HuH-7 (cell line): ENCODE measurements at regions not wholly inside any gene's neighbourhood (a gene's known extent, or its start where the extent isn't known, plus 50 kb on each side); places are given as distances from the start of the nearest gene placed in this dataset.
"Not testable (repeated sequence)": the region's sequence is repeated elsewhere in the genome, so short reads cannot be mapped to it uniquely, and the experiment has no call there.

Source experiments
- DNase-seq: peaks from one replicate; pipeline ENCODE4 v3.0.0; 2011; ENCODE audit warnings: low spot score

DNA sequence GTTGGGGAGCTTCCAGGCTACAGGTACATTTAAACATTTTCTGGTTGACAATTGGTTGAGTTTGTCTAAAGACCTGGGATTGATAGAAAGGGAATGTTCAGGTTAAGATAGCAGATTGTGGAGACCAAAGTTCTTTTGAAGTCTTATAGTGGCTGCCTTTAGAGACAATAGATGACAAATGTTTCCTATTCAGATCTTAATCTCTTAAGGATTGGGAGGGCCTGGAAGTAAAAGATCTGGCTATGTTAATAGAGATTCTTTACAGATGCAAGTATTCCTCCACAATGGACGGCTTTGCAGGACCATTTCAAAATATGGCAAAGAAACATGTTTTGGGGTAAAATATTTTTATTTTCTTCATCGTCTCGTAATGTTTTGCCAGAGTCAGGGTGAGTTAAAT, 128.7 kb upstream of the TSC22D1 start:
- not testable (repeated sequence) for DNase-seq

DNA sequence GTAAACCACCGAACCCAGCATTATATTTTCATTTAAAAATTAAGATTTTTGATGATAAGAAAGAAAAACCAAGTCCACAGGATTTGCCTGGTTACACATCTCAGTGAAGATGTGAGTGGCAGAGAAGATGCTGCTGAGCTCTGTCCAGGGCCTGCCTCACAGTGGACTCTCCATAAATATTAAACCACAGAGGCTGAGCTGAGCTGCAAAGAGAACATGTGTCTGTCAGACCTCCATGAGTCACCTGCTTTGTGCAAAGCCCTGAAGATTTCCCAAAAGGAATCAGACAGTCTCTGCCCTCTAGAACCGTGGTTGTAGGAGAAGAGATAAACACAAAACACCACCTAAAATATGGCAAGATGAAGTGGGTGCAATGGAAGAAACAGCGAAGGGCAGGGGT, 127.2 kb upstream of the TSC22D1 start:
- no peak for DNase-seq

DNA sequence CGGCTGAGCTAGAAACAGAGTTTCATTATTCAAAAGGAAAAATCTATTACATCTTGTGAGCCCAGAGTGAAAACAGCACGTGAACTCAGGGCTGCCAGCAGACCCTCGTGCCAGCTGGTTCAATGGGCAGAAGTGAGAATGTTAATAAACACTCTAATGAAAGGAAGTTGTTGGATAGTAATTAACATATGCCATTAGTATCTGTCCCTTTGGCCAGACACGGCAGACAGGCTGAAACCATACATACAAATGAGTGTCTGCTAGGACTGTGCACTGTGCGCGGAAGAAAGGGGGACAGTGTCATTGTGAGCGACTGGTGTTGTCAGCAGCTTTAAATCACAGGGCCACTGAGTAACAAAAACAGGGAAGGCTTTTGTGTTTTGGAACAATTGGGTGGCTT, 121.9 kb upstream of the TSC22D1 start:
- no peak for DNase-seq

DNA sequence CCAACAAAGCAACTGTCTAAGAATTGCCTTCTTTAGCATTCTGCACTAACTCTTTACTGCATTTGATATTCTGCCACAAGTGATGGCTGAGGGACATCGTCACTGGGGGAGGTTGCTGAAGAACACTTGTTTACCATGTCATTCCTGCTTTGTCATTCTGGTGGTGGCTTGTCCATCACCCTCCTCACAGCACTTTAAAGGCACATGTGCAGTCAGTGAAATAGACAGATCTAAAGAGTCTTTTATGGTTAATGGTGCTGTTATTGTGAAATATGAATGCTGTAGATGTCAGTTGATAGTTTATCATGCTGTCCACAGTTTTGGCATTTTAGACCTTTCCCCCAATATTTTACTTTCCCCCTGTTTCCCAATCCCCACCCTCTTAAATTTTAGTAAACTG, 120.9 kb upstream of the TSC22D1 start:
- DNase-seq, result no peak

DNA sequence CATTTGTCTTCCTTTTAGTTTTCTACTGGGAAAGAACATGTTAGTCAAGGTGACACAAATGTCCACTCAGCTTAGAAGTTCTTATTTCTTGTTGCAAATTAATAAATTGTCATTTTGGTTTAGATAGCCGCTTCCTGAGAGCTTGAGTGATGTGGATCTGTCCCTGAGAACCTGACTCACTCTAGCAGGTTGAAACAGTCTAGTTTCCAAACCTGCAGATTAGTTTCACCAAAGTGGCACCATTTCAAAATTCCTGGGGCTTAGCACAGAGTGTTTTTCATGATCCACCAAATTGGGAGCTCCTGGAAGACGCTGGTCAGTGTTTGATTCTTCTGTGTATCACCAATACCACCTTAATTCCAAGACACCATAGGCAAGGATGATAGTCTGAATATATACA, 119.4 kb upstream of the TSC22D1 start:
- no peak for DNase-seq

DNA sequence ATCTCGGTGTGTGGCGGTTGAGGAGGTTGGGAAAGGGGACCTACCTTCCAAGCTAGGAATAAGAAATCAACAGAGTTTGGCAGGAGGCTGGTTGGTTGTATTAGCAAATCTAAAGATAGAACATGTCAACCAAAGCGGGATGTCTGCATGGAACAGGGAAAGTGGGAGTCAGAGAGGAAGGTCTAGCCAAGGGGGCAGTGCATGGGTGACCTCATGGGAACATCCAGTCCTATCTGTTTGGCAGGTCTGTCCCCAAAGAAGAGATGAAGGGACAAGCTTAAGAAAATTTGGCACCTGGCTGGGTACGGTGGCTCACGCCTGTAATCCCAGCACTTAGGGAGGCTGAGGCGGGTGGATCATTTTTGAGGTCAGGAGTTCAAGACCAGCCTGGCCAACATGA, 118.7 kb upstream of the TSC22D1 start:
- DNase-seq, result no peak

DNA sequence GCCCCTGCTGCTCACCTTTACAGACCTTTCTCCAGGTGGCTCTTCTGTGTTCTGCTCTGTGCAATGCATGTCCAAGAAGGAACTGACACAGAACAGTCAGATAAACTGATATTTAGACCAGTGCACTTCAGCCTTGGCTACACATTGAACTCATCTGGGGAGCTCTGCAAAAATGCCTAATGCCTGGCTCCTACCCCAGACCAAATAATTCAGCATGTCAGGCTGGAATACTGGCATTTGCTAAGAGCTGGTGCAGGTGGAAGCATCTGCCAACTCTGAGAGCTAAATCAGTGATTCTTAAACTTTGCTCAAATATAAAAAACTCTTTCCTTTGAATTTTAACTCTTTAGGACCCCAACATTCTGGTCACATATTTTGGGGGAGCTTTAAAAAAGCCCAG, 118.2 kb upstream of the TSC22D1 start:
- no peak for DNase-seq

DNA sequence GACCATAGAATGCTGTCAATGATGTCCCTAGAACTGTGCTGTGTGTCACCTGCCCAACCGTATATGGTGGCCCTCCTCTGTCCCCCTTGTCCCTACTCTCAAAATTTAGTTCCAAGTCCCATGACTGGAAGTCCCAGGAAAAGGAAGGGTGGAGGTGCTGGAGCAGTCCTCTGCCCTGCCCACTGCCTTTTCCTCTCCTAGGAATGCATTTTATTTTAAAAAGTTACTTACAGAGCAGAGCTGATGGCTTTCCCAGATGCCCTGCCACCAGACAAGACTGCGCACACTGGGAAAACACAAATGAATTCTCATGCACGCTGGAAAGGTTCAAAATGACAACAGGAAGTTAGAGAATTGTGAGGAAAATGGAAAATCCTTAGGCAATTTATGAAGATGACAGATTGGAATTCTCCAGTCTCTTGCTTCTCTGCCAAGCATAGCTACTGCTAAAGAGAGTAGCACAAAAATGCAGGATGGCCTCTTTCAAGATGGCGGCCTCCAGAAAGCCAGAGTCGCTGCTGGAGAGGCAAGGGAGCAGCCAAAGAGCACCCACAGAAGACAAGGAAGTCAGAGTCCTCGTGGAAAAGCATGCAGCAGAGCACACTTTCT, 117.1 kb upstream of the TSC22D1 start:
- no peak for DNase-seq

DNA sequence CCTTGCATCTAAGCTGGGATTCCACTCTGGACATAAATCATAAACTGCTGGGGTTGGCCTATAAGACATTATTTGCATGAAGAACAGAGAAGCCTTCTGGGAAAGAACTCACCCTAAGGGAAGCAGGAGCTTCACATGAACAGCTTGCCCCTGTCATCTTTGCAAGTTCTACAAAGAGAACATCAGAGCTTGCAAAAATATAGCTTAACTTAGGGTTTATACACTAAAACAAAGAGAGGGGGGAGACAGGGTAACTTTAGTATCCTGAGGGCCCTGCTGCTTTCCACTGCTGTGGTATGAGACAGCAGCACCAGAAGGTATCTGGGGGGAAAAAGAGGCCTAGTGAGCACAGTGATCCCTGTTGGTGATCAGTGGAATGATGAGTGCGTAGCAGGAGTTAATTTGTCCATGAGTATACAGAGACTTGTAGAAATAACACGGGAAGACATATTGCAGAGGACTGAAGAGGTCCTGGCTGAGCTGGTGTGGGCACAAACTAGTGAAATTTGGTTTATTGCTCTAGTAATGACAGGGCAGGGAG, 116.1 kb upstream of the TSC22D1 start:
- DNase-seq, result no peak

DNA sequence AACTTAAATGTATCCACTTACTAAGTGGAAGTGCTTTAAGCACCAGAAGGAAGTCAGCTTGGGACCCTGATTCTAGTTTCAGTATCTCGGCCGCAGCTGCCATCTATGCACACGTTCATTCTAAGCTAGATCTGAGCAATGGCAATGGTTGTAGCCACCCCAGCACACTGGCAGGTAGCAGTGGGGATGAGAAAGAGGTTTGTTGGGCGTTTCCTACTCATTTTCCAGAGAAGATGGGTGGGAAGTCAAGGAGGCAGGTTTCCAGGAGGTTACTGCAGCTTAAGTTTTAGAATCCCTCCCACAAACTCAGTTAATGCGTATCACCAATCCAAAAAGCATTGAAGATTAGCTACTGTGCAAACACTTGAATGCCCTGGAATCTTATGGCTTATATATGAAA, 114.2 kb upstream of the TSC22D1 start:
- DNase-seq, result no peak

DNA sequence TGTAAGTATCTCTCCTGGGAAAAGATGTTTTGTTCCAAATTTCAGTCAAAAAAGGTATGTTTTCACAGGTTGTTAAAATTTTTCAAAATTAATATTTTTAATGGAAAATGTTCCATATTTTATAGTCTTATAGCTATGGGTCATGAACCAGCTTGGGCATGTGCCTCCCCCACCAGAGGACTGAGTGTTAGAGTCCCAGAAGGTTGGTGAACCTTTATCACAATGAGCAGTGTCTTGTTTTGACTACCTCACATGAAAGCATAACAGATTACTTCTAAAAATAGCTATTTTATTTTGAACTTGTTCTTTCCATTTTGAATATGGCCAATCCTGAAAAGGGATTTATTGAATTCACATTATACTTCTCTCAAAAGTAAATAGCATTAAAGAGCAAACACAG, 112.5 kb upstream of the TSC22D1 start:
- DNase-seq, result no peak

DNA sequence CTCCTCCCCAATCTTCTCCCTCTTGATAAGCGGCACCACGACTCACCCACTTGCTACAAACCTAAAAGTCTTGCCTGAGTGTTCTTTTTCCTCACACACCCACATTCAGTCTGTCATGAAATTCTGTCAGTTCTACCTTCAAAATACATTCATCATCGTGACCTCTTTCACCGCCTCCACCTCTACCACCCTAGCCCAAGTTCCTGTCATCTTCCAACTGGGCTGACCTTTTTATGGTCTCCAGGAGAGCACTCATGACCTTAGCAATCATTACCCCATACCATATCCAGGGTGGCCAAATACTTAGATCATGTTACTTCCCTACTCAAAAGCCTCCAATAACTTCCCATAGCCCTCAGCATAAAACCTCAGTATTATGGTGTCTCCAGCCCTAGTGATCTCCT, 110.4 kb upstream of the TSC22D1 start:
- DNase-seq, result no peak

DNA sequence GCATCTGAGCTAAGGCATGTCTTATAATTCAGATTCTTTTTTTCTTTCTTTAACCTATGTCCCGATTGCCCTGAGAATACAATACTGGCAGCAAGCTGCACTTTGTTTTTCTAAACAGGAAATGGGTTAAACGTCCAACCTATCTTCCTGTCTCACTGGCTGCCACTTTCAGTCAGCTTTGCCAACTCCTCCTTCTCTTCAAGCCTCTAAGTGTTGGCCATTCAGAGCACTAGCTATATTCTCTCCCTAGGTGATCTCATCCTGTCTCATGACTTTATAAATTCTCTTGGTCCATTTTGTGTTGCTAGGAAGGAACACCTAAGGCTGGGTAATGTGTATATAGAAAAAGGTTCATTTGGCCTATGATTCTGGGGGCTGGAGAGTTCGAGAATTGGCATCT, 109.5 kb upstream of the TSC22D1 start:
- no peak for DNase-seq

DNA sequence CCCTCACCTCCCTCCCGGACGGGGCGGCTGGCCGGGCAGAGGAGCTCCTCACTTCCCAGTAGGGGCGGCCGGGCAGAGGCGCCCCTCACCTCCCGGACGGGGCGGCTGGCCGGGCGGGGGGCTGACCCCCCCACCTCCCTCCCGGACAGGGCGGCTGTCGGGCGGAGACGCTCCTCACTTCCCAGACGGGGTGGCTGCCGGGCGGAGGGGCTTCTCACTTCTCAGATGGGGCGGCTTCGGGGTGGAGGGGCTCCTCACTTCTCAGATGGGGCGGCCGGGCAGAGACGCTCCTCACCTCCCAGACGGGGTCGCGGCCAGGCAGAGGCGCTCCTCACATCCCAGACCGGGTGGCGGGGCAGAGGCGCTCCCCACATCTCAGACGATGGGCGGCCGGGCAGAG, 106.3 kb upstream of the TSC22D1 start:
- DNase-seq, result not testable (repeated sequence)

DNA sequence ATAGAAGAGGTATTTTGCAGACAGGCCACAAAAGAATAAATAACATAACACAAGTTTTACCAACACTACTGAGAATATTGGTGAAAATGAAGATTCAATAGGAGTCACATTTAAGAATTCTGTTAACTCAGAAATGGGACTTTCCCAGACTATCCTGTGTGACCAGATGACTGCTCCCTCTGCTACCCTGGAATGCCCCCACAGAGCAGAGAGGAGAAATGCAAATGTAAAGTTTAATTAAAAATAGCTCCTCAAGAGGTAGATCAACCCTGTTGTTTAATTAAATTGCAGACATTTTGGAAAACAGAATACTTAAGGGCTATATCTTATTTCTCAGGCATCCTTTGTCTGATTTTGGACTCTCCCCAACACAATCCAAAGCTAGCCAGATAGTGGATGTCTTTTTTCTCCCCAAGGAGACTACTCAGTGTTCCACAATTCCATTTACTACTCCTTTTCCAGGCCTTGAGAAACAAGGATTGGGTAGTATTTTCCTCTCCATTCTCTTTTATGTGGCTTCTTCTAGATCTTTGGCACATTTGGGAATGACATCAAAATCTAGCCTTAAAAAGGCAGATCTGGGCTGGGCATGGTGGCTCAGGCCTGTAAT, 104.7 kb upstream of the TSC22D1 start:
- no peak for DNase-seq

DNA sequence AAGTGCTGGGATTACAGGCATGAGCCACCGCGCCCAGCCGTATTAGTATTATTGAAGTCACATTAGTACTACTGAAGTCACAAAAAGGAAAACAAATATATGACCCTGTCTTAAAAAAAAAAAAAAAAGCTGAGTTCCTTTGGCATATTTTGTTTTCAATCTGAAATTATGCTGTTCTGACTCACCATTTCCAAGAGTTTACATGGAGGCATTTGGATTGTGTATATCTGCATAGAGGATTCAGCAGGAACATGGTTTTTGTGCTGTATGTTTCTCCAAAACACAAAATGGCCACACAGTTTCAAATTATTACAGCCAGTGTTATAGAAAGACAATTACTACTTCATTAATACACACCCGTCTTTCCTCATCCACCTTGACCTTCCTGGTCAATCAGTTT, 103.5 kb upstream of the TSC22D1 start:
- no peak for DNase-seq

DNA sequence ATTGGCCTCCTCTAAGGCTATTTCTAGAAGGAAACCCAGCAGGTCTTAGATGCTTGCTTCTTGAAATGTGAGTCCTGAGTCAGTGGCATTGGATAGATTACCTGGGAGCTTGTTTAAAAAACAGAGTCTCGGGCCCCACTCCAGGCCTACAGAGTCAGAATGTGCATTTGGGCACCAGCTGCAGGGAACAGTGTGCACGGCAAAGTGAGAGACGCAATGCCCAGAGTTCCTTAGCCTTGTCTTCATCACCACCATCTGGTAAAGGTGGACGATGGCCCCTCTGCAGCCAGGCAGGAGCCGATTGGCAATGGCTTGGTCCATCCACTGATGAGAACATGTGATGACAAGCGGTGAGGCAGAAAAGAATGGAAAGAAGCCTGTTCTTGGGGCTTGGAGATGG, 102.1 kb upstream of the TSC22D1 start:
- DNase-seq, result no peak

DNA sequence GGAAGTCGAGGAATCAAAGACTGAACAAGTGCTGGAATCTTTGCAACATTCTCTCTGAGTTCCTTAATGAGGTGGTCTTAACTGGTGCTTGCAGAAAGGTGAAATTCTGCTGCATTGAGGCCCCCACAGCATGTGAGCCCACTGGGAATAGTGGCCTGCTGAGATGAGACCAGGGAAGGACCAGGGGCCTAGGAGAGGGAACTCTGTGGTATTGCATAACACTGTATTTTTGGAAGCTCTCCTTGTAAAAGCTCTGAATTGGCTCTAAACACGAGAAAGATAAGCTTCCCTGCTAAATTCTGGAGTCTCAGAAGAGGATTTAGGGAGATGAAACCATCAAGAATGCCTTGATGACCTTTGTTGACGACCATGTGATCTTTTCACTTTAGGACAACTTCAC, 100.4 kb upstream of the TSC22D1 start:
- no peak for DNase-seq

DNA sequence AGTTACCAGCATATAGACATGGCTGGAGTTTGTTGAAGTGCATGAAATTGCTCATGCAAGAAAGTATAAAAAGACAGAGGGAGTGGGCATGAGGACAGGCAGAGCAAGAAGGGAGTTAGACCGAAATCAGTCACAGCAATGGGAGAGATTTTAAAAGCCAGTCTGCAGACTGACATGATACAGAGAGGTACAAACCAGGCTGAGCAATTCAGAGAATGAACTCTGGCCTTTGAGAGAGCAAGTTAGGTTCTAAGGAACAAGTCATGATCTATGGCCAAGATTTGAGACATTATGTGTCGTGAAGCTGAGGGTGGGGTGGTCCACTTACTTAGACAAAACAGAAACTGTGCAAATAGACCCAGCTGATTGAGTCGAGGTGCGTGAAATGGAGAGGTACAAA, 93.4 kb upstream of the TSC22D1 start:
- DNase-seq, result no peak

DNA sequence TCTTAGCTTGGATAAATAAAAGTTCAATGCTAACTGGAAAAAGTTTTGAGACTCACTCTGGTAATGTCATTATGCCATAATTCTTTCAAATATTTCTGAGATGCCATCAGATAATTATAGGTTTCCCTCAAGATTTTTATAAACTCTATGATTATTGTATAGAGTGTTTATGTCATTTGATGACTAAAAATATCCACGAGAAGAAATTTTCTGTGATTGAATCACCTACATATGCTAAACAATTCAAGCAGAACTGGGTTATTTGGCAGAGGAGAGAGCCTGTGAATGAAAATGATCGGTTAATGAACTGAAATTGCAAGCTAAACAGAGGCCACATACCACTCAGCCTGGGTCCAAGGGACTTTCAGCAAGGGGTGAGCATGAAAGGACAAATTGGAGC, 92.6 kb upstream of the TSC22D1 start:
- DNase-seq, result no peak

DNA sequence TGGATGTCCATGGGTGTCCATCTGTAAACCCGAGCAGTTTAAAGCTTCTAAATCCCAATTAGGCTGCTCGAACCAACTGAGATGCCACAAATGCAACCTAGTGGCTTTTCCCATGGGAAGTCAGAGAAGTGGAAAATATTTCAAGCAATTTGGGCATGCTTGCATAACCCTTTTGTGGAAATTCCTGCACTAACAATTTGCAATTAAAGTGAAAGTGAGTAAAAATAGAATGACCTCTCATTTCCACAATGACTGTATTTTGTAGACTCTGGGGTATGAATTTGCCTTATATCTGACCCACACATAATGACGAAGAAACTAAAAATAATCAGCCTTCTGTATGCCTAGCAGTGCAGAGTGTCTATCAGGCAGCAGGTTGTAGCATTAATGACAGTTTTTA, 91.8 kb upstream of the TSC22D1 start:
- DNase-seq, result no peak

DNA sequence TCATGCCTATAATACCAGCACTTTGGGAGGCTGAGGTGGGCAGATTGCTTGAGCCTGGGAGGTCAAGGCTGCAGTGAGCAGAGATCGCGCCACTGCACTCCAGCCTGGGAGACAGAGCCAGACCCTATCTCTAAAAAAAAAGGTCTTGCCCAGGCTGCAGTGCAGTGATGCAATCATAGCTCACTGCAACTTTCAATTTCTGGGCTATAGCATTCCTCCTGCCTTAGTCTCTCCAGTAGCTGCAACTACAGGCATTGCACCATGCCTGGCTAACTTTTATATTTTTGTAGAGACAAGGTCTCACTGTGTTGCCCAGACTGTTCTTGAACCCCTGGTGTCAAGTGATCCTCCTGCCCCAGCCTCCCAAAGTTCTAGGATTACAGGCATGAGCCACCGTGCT, 90.4 kb upstream of the TSC22D1 start:
- DNase-seq, result not testable (repeated sequence)

DNA sequence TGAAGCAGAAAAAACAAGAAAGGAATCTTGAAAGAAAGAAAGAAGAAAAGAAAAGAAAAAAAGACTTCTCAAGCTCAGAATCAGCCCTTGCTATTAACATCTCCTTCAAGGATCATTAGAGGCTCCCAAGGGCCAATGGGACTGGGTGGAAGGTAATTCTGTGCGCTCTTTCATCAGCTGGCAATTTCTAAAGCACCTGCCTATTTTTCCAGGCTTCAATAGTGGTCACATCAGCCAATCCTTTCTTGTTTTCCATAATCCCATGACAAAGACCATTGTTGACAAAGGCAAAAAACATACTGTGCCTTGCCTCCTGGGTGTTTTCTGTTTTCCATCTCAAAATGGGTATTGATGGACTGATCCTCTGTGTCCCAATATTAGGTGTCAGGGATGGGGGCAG, 88.2 kb upstream of the TSC22D1 start:
- no peak for DNase-seq

DNA sequence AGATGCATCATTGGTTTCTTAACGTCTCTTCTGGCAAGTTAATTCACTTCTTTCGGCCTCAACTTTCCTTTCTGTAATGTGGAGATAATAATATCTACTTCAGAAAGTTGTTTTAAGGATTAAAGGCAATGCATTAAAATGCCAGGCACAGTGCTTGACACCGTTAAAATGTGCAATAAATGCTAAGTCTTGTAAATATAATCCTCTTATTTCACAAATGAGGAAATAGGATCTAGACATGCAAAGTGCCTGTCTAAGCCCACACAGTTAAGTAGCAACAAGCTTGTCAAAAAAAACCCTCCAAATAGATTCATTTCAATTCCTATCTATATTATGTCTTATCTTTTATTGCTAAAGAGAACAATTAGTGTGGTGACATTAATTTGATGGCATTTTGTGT, 86.4 kb upstream of the TSC22D1 start:
- DNase-seq, result no peak
